Esophagus (tissue), 2 donors: ENCODE measurements at regions not wholly inside any gene's neighbourhood (a gene's known extent, or its start where the extent isn't known, plus 50 kb on each side); places are given as distances from the start of the nearest gene placed in this dataset.

Source experiments
- H3K27ac ChIP-seq, 2 donors: one replicate each; pipeline ENCODE4 v1.5.1; 2013; ENCODE audit warnings: low read depth in 2 of 2, mild to moderate bottlenecking in 2 of 2, inconsistent platforms in 1 of 2, low read length in 1 of 2, moderate library complexity in 1 of 2
- H3K27me3 ChIP-seq, 2 donors: one replicate each; pipeline ENCODE4 v1.6.1; 2013; ENCODE audit warnings: low read length in 2 of 2, control low read depth in 1 of 2, mild to moderate bottlenecking in 1 of 2; ENCODE audit not compliant: insufficient read depth in 2 of 2, control insufficient read depth in 1 of 2
- H3K36me3 ChIP-seq, 2 donors: one replicate each; pipeline ENCODE4 v1.6.1; 2013; ENCODE audit warnings: low read length in 1 of 2; ENCODE audit not compliant: control insufficient read depth in 2 of 2, insufficient read depth in 2 of 2
- H3K4me1 ChIP-seq, 2 donors: one replicate each; pipeline ENCODE4 v1.6.1; 2013; ENCODE audit warnings: low read length in 1 of 2; ENCODE audit not compliant: control insufficient read depth in 2 of 2, insufficient read depth in 2 of 2
- H3K4me3 ChIP-seq, 2 donors: one replicate each; pipeline ENCODE4 v1.5.1; 2013; ENCODE audit warnings: low read length in 2 of 2, mild to moderate bottlenecking in 2 of 2, low read depth in 1 of 2, moderate library complexity in 1 of 2
- H3K9me3 ChIP-seq, 2 donors: one replicate each; pipeline ENCODE4 v1.6.1; 2013; ENCODE audit warnings: mild to moderate bottlenecking in 2 of 2, low read depth in 1 of 2, low read length in 1 of 2, moderate library complexity in 1 of 2; ENCODE audit not compliant: control insufficient read depth in 2 of 2, insufficient read depth in 1 of 2
- WGBS, 2 donors: extraction: QIAGEN DNeasy Blood & Tissue Kit; methylation state at CpG; one replicate each; pipeline ENCODE4 v1.1.7; 2013; 5-methylcytosine and 5-hydroxymethylcytosine counted together
- donor health status: healthy with polysubstance abuse.
- donor health status: Bipolar disorder and iron deficiency.

DNA sequence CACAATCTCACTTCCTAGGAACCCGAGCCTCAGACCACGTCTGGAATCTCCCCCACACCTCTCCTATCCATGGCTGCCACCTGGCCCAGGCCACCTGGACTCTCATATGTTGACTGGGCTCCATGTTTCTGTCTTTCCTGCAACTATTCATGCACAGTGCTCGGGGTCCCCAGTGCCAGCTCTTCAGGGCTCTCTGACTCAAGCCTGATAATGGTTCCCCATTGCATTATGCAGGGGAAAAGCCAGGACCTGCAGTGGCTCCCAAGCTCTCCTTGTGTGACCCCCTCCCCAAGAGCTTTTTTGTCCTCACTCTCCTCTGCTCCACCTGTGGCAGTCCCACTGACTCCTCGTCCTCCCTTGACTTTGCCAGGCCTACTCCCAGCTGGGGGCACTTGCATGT, 417.6 kb downstream of the NPHP4 start:
- 54% methylated on average over 4 of the region's 4 CpGs for WGBS, 2 donors

GRCh38 chr1:5572794-5573193, 419.4 kb downstream of the NPHP4 start:
- Histone ChIP-seq H3K4me1 (no peaks in the 10 kb centered on the region), H3K36me3 (no peaks in the 10 kb centered on the region)
- WGBS, 2 donors: 70 to 76% methylated on average over 2 of the region's 2 CpGs

More for the DNA sequence above, 417.6 kb downstream of the NPHP4 start:
- no peaks in the 10 kb centered on the region for H3K9me3 ChIP-seq
- no peaks in the 10 kb centered on the region for H3K27me3 ChIP-seq
- no peaks in the 10 kb centered on the region for H3K4me1 ChIP-seq
- H3K4me3 ChIP-seq: no peak overlapping the region
- H3K27ac ChIP-seq: no peak overlapping the region
- no peaks in the 10 kb centered on the region for H3K36me3 ChIP-seq

DNA sequence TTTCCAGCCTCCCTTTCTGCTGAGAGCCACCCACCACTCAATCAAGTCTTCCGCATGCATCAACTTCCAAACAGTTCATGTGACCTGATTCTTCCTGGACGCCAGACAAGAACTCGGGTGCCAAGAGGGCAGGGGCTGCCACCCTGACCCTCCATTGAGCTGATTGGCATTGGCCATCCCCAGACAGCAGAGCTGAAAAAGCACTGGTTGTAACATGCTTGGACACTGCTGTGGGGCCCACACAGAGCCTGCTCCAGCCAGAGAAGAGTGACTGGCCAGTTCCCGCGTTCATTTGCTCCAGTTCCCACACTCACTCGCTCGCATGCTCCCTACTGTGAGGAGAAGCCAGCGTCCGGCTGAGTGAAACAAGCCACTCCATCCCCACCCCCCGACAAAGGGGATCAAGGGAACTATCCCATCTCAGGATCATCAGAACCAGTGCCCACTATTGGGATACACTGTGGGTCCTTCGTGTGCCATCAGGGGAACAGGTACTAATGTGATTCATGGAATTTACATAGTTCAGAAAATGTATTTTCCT, 420.3 kb downstream of the NPHP4 start:
- H3K27me3 ChIP-seq: no peaks in the 10 kb centered on the region
- no peak overlapping the region for H3K4me3 ChIP-seq
- no peaks in the 10 kb centered on the region for H3K36me3 ChIP-seq
- 83 to 87% methylated on average over 11 of the region's 11 CpGs for WGBS, 2 donors
- H3K9me3 ChIP-seq: no peaks in the 10 kb centered on the region
- H3K4me1 ChIP-seq: no peaks in the 10 kb centered on the region
- no peak overlapping the region for H3K27ac ChIP-seq

More at GRCh38 chr1:5572794-5573193, 419.4 kb downstream of the NPHP4 start:
- Histone ChIP-seq H3K9me3 (no peaks in the 10 kb centered on the region), H3K27ac (no peak overlapping the region), H3K4me3 (no peak overlapping the region), H3K27me3 (no peaks in the 10 kb centered on the region)

DNA sequence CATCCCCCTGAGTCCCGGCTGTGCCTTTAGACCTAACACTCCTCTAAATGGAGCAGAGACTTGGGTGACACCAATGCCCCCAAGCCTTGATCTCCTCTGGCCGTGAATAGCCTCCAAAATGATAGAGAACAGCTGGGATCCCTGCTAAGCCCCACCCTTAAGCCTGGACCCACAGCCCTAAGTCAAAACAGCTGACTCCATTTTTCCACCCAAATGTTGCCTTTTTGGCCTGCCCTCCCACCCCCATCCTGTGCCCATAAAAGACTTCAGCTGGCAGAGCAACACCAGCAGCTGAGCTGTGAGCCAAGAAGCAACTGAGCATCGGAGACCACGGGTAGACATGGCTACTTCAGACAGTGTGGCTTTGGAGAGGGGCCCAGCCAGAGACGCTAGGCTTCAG, 420.8 kb downstream of the NPHP4 start:
- no peaks in the 10 kb centered on the region for H3K36me3 ChIP-seq
- no peak overlapping the region for H3K4me3 ChIP-seq
- WGBS, 2 donors: 72 to 85% methylated on average over 5 of the region's 5 CpGs
- H3K27me3 ChIP-seq: no peaks in the 10 kb centered on the region
- H3K4me1 ChIP-seq: no peaks in the 10 kb centered on the region
- H3K9me3 ChIP-seq: no peaks in the 10 kb centered on the region
- H3K27ac ChIP-seq: no peak overlapping the region

DNA sequence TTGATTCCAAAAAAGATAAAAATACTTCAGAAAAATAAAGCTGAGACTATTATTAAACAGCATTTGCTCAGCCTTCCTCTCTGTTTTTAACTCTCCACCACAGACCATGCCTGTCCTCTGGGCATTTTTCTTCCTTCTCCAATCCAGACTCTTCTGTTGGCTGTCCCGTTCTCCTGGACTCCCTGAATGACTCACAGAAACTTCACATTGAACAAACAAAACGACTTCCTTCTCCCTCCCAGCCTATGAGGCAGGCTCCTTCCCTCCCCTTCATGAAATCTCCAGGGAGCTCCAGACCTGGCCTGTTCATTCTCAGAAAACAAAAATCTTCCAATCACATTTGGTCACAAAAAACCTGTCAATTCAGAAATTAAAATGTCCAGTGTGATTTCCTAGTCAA, 421.3 kb downstream of the NPHP4 start:
- WGBS, 2 donors: 15 to 20% methylated on average over 2 of the region's 2 CpGs
- H3K27me3 ChIP-seq: no peaks in the 10 kb centered on the region
- H3K4me3 ChIP-seq: no peak overlapping the region
- H3K9me3 ChIP-seq: no peaks in the 10 kb centered on the region
- H3K27ac ChIP-seq: no peak overlapping the region
- H3K36me3 ChIP-seq: no peaks in the 10 kb centered on the region
- no peaks in the 10 kb centered on the region for H3K4me1 ChIP-seq

DNA sequence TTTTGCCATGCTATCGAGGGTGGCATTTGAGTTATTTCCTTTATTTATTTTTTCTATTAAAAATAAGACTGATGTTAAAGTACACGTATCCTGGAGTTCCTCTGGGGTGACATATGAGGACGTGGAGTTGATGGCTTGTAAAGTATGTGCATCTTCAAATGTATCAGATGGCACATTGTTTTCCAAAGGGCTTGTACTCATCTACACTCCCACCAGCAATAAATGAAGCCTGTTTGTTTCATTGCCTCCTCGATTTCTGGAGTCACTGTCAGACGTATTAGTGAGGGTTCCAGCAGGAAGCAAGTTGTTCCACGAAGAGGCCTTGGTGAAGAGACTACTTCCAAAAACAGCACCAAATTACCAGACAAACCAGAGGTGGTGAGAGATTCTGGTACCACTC, 423.9 kb downstream of the NPHP4 start:
- Histone ChIP-seq H3K4me1 (no peaks in the 10 kb centered on the region), H3K9me3 (no peaks in the 10 kb centered on the region), H3K27ac (no peak overlapping the region), H3K27me3 (no peaks in the 10 kb centered on the region), H3K4me3 (no peak overlapping the region), H3K36me3 (no peaks in the 10 kb centered on the region)
- WGBS, 2 donors: 65 to 74% methylated on average over 6 of the region's 6 CpGs

- no peaks in the 10 kb centered on the region for H3K9me3 ChIP-seq
- H3K36me3 ChIP-seq: no peaks in the 10 kb centered on the region
- H3K27ac ChIP-seq: no peak overlapping the region
- H3K27me3 ChIP-seq: no peaks in the 10 kb centered on the region
- no peak overlapping the region for H3K4me3 ChIP-seq
- H3K4me1 ChIP-seq: no peaks in the 10 kb centered on the region
- WGBS, 2 donors: 67 to 76% methylated on average over 3 of the region's 3 CpGs
Observed at GRCh38 chr1:5567839-5568238, 424.4 kb downstream of the NPHP4 start.

- Histone ChIP-seq H3K4me1 (no peaks in the 10 kb centered on the region), H3K9me3 (no peaks in the 10 kb centered on the region), H3K27ac (no peak overlapping the region), H3K27me3 (no peaks in the 10 kb centered on the region), H3K4me3 (no peak overlapping the region), H3K36me3 (no peaks in the 10 kb centered on the region)
- WGBS, 2 donors: 42 to 63% methylated on average over 4 of the region's 4 CpGs
Observed at GRCh38 chr1:5566924-5567323, 425.3 kb downstream of the NPHP4 start.

GRCh38 chr1:5565281-5566125, 426.7 kb downstream of the NPHP4 start:
- Histone ChIP-seq H3K9me3 (no peaks in the 10 kb centered on the region), H3K27ac (no peak overlapping the region), H3K4me3 (no peak overlapping the region), H3K36me3 (no peaks in the 10 kb centered on the region), H3K4me1 (no peaks in the 10 kb centered on the region), H3K27me3 (no peaks in the 10 kb centered on the region)
- 55 to 74% methylated on average over 19 of the region's 19 CpGs for WGBS, 2 donors
